Hindlimb muscle (tissue), 1 donor: ENCODE measurements at regions not wholly inside any gene's neighbourhood (a gene's known extent, or its start where the extent isn't known, plus 50 kb on each side); places are given as distances from the start of the nearest gene placed in this dataset.
A peak's percentile ranks its signal among the peaks of the same experiment; 100 is the strongest.

ENCODE experiments used
- DNase-seq: peaks from one replicate; pipeline ENCODE4 v3.0.0-alpha.2; 2013

- DNase-seq: no peak
These were observed 169.1 kb downstream of the CSNK1G3 start for GRCh38 chr5:123681061-123681460.

GRCh38 chr5:123673107-123673506 lies 161.1 kb downstream of the CSNK1G3 start:
- DNase-seq: peak; percentile 2

GRCh38 chr5:123671711-123672456 lies 159.9 kb downstream of the CSNK1G3 start:
- DNase-seq: no peak

- peak; percentile 52 for DNase-seq
These were observed 159.1 kb downstream of the CSNK1G3 start for GRCh38 chr5:123671042-123671441.
